ENCODE measurements at regions not wholly inside any gene's neighbourhood (a gene's known extent, or its start where the extent isn't known, plus 50 kb on each side); places are given as distances from the start of the nearest gene placed in this dataset.

GRCh38 chr14:29161593-29161992, 395.0 kb downstream of the FOXG1 start (continued):
- TF ChIP-seq, protein P1, sequence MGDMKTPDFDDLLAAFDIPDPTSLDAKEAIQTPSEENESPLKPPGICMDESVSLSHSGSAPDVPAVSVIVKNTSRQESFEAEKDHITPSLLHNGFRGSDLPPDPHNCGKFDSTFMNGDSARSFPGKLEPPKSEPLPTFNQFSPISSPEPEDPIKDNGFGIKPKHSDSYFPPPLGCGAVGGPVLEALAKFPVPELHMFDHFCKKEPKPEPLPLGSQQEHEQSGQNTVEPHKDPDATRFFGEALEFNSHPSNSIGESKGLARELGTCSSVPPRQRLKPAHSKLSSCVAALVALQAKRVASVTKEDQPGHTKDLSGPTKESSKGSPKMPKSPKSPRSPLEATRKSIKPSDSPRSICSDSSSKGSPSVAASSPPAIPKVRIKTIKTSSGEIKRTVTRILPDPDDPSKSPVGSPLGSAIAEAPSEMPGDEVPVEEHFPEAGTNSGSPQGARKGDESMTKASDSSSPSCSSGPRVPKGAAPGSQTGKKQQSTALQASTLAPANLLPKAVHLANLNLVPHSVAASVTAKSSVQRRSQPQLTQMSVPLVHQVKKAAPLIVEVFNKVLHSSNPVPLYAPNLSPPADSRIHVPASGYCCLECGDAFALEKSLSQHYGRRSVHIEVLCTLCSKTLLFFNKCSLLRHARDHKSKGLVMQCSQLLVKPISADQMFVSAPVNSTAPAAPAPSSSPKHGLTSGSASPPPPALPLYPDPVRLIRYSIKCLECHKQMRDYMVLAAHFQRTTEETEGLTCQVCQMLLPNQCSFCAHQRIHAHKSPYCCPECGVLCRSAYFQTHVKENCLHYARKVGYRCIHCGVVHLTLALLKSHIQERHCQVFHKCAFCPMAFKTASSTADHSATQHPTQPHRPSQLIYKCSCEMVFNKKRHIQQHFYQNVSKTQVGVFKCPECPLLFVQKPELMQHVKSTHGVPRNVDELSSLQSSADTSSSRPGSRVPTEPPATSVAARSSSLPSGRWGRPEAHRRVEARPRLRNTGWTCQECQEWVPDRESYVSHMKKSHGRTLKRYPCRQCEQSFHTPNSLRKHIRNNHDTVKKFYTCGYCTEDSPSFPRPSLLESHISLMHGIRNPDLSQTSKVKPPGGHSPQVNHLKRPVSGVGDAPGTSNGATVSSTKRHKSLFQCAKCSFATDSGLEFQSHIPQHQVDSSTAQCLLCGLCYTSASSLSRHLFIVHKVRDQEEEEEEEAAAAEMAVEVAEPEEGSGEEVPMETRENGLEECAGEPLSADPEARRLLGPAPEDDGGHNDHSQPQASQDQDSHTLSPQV (IDR thresholded peaks at IDR 0.05), result no peak
- no peak for TF ChIP-seq ZNF655 (CRISPR knock-in tag; IDR thresholded peaks at IDR 0.05)

DNA sequence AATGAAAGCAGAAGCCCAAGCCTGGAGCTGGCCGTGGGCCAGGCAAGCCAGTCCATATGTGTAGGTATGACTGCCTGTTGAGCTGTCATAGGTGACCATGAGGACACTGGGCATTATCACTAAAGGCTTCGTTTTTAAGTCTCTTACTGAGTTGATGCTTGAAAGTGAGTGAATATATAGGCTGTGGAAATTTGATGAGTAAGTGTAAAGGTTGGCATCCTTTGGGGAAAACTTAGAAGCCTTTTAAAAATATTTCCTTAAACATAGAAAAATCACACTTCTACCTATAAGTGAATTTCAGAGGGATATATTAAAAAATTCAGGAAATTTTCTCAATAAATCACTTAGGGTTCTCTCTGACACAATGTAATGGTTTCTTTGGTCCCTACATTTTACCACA, 396.5 kb downstream of the FOXG1 start:
- POLR2A ChIA-PET, result no interaction called here
- intact Hi-C loops (cut with micrococcal nuclease) (no loop called here), in situ Hi-C loops (cut with MboI) (no loop called here)
- H2AFZ ChIP-seq (ENCODE audit: low read depth, low read length), result no peak overlapping the region
- H3K9me3 ChIP-seq (replicated peaks; ENCODE audit: control insufficient read depth, insufficient read depth, low read depth, low read length), result no peaks in the 10 kb centered on the region
- no peaks in the 10 kb centered on the region for H3K27me3 ChIP-seq (ENCODE audit: control insufficient read depth in 2 of 2, insufficient read depth in 2 of 2, low read length in 2 of 2)
- CTCF ChIA-PET (ENCODE audit: low intra/inter-chr PET ratio), result no interaction called here
- H3K27ac ChIP-seq (ENCODE audit: extremely low read depth, low read depth, low read length), result no peak overlapping the region
- WGBS (ENCODE audit: insufficient coverage, low coverage, missing lambda C conversion rate), result 13% methylated on average over 2 of the region's 2 CpGs
- TF ChIP-seq MECOM (CRISPR knock-in tag; IDR thresholded peaks at IDR 0.05) (no peak), NCOR1 (IDR thresholded peaks at IDR 0.05) (no peak), ETV6 (IDR thresholded peaks at IDR 0.05; ENCODE audit: borderline replicate concordance in 1 of 2, low read depth in 2 of 2, low read length in 1 of 2) (no peak), ETV6 (CRISPR knock-in tag; IDR thresholded peaks at IDR 0.05; ENCODE audit: borderline replicate concordance) (no peak), BRCA1 (IDR thresholded peaks at IDR 0.05) (no peak), BRCA1 (CRISPR knock-in tag; IDR thresholded peaks at IDR 0.05) (no peak), ZNF778 (CRISPR knock-in tag; IDR thresholded peaks at IDR 0.05) (no peak), HDGF (IDR thresholded peaks at IDR 0.05) (no peak), LCOR (CRISPR knock-in tag; IDR thresholded peaks at IDR 0.05) (no peak), ZNF740 (CRISPR knock-in tag; IDR thresholded peaks at IDR 0.05) (no peak), ZNF740 (tag; IDR thresholded peaks at IDR 0.05) (no peak), DDX20 (tag; IDR thresholded peaks at IDR 0.05; ENCODE audit: low read depth) (no peak)
- H3K4me1 ChIP-seq (replicated peaks in 1 of 2; ENCODE audit: control insufficient read depth in 2 of 2, insufficient read depth in 2 of 2, low read length in 2 of 2), result no peaks in the 10 kb centered on the region
- H4K20me1 ChIP-seq (replicated peaks; ENCODE audit: control insufficient read depth, insufficient read depth, low read length), result no peaks in the 10 kb centered on the region
- BruUV-seq (replicated peaks), result no TSS peak
- no peak overlapping the region for H3K4me2 ChIP-seq (ENCODE audit: insufficient read depth, low read length)
- H3K9me1 ChIP-seq (ENCODE audit: control insufficient read depth, insufficient read depth, low read length), result no peaks in the 10 kb centered on the region
- H3K36me3 ChIP-seq (ENCODE audit: control insufficient read depth, insufficient read depth, low read length), result no peaks in the 10 kb centered on the region
- H3K4me3 ChIP-seq, result no peak overlapping the region
- FAIRE-seq (no peak), ATAC-seq (no peak), DNase-seq (ENCODE audit: extremely low read depth in 1 of 4, low spot score in 3 of 4) (no peak)
- H3K79me2 ChIP-seq (ENCODE audit: control insufficient read depth, insufficient read depth, low read length), result no peaks in the 10 kb centered on the region
- H3K9ac ChIP-seq (ENCODE audit: insufficient read depth in 1 of 2, low read depth in 2 of 2, low read length in 2 of 2), result no peak overlapping the region
